Body of pancreas (tissue), 4 donors: ENCODE measurements at regions not wholly inside any gene's neighbourhood (a gene's known extent, or its start where the extent isn't known, plus 50 kb on each side); places are given as distances from the start of the nearest gene placed in this dataset.

Experiments used
- CTCF ChIP-seq, 7 experiments: fragments of 450-650 bp in 4 of 7; fragments of 200-600 bp in 3 of 7; sonication (generic) in 3 of 7; IDR thresholded peaks; one replicate each; pipeline ENCODE4 v1.5.1; 2016 to 2019; ENCODE audit warnings: antibody characterized with exemption in 7 of 7
- POLR2A ChIP-seq, 3 donors: fragments of 450-650 bp; IDR thresholded peaks; one replicate each; pipeline ENCODE4 v1.6.1; 2016; ENCODE audit warnings: antibody characterized with exemption in 3 of 3, mild to moderate bottlenecking in 2 of 3

DNA sequence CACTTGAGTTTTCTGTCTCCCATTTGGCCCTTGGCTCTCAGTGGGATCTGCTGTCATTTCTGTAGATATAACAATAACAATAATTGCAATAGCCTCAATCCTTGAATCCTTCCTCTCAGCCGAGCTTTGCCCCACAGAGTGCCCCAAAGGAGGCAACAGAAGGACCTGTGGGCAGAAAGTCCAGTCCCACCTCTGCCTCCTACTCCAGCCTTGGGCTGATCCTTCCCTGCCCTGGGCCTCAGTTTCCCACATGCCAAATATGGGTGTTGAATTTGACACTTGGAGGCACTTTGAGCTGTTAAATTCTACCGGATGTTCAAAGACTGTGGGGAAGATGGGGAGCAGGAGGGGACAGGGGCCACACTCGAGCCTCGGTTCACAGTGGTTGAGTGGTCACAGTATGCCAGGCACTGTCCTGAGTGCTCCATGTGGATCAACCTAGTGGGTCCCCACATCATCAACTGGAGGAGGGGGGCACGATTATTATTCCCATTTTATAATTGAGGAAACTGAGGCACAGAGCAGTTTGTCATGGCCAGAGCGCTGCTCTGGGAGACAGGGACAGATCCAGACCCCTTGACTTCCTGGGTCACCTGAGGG is 307.1 kb downstream of the MATN1 start:
- TF ChIP-seq CTCF (IDR thresholded peaks at IDR 0.05) (no peak), POLR2A (IDR thresholded peaks at IDR 0.05) (no peak)
